ENCODE measurements at regions not wholly inside any gene's neighbourhood (a gene's known extent, or its start where the extent isn't known, plus 50 kb on each side); places are given as distances from the start of the nearest gene placed in this dataset.

- Histone ChIP-seq H3K9me3 (no peaks in the 10 kb centered on the region), H3K4me3 (no peak overlapping the region), H3K36me3 (no peaks in the 10 kb centered on the region), H3K27me3 (replicated peaks in 1 of 7) (peaks cover 0 to 4% (median 0%) of the 10 kb centered on the region in 7 donors), H3K27ac (no peak overlapping the region), H3K4me1 (peaks cover 0 to 4% (median 0%) of the 10 kb centered on the region in 6 donors)
- TF ChIP-seq CTCF (IDR thresholded peaks at IDR 0.05 in 8 of 11, conservative IDR thresholded peaks at IDR 0.05 in 3 of 11): no peak
- intact Hi-C loops (cut with DNase I; ENCODE audit: low total_unique reads): no loop called here
- 81 to 91% (median 88%) methylated on average over 10 of the region's 10 CpGs for WGBS, 5 donors
- no peak for DNase-seq
These were observed 248.4 kb downstream of the SIPA1L2 start for GRCh38 chr1:232381394-232382100.

- intact Hi-C loops (cut with DNase I; ENCODE audit: low total_unique reads): no loop called here
- Histone ChIP-seq H3K27ac (no peak overlapping the region), H3K27me3 (replicated peaks in 1 of 7) (peaks cover 0 to 4% (median 0%) of the 10 kb centered on the region in 7 donors), H3K4me3 (no peak overlapping the region), H3K9me3 (no peaks in the 10 kb centered on the region), H3K4me1 (peaks cover 0 to 4% (median 0%) of the 10 kb centered on the region in 6 donors), H3K36me3 (no peaks in the 10 kb centered on the region)
- TF ChIP-seq POLR2AphosphoS5 (IDR thresholded peaks at IDR 0.05) (no peak), POLR2A (IDR thresholded peaks at IDR 0.05) (no peak), CTCF (IDR thresholded peaks at IDR 0.05 in 8 of 11, conservative IDR thresholded peaks at IDR 0.05 in 3 of 11) (no peak)
- WGBS, 5 donors: 69 to 83% (median 80%) methylated on average over 3 of the region's 3 CpGs
- no peak for DNase-seq
These were observed 249.3 kb downstream of the SIPA1L2 start for GRCh38 chr1:232380596-232380995.

- H3K4me3 ChIP-seq: no peak overlapping the region
- H3K27me3 ChIP-seq (replicated peaks in 1 of 7): peaks cover 0 to 4% (median 0%) of the 10 kb centered on the region in 7 donors
- WGBS, 5 donors: 81 to 95% (median 91%) methylated on average over 3 of the region's 3 CpGs
- intact Hi-C loops (cut with DNase I; ENCODE audit: low total_unique reads): no loop called here
- no peaks in the 10 kb centered on the region for H3K9me3 ChIP-seq
- H3K36me3 ChIP-seq: no peaks in the 10 kb centered on the region
- no peak overlapping the region for H3K27ac ChIP-seq
- DNase-seq: no peak
- H3K4me1 ChIP-seq: peaks cover 0 to 4% (median 0%) of the 10 kb centered on the region in 6 donors
- TF ChIP-seq CTCF (IDR thresholded peaks at IDR 0.05 in 8 of 11, conservative IDR thresholded peaks at IDR 0.05 in 3 of 11): no peak
- no peak for TF ChIP-seq POLR2AphosphoS5 (IDR thresholded peaks at IDR 0.05)
These were observed 249.8 kb downstream of the SIPA1L2 start for GRCh38 chr1:232380131-232380530.

- Histone ChIP-seq H3K36me3 (no peaks in the 10 kb centered on the region), H3K27me3 (replicated peaks in 1 of 7) (peaks cover 0 to 4% (median 0%) of the 10 kb centered on the region in 7 donors), H3K27ac (no peak overlapping the region), H3K4me1 (peaks cover 0 to 4% (median 0%) of the 10 kb centered on the region in 6 donors), H3K9me3 (no peaks in the 10 kb centered on the region), H3K4me3 (no peak overlapping the region)
- DNase-seq: no peak
- TF ChIP-seq POLR2AphosphoS5 (IDR thresholded peaks at IDR 0.05) (no peak), CTCF (IDR thresholded peaks at IDR 0.05 in 8 of 11, conservative IDR thresholded peaks at IDR 0.05 in 3 of 11) (no peak), POLR2A (IDR thresholded peaks at IDR 0.05) (no peak)
- WGBS, 5 donors: 69 to 85% (median 77%) methylated on average over 7 of the region's 7 CpGs
- intact Hi-C loops (cut with DNase I; ENCODE audit: low total_unique reads): no loop called here
These were observed 250.9 kb downstream of the SIPA1L2 start for GRCh38 chr1:232379063-232379434.
